Stimulated activated CD4-positive, alpha-beta T cell treated with anti-CD3 and anti-CD28 coated beads, TNF-alpha, amount 100 ng/mL, for 4 hours (primary cell): ENCODE measurements at regions not wholly inside any gene's neighbourhood (a gene's known extent, or its start where the extent isn't known, plus 50 kb on each side); places are given as distances from the start of the nearest gene placed in this dataset.
A peak's percentile ranks its signal among the peaks of the same experiment; 100 is the strongest.
"Not testable (repeated sequence)": the region's sequence is repeated elsewhere in the genome, so short reads cannot be mapped to it uniquely, and the experiment has no call there.

ENCODE experiments used
- DNase-seq, 3 experiments: peaks; one replicate each; pipeline ENCODE4 v3.0.0-alpha.2; 2020; ENCODE audit warnings: low read depth in 3 of 3

DNA sequence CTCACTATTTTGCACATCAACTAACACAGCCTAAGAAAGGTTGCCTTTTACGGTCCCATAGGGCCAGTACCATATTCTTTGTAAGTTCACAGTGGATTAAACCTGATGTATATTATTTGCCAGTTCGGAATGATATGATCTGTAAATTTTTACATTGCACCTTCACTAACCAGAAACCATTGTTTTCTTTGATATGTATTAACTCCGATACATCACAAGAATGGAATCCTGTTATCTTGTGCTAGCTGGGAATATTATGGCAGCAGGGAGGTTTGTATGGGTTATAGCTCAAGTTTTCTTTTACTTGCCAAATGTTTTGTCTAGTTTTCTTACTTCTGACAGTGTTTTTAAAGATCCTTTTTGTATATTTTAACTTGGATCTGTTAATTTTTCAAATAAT, 51.4 kb upstream of the S1PR1 start:
- DNase-seq, result no peak

DNA sequence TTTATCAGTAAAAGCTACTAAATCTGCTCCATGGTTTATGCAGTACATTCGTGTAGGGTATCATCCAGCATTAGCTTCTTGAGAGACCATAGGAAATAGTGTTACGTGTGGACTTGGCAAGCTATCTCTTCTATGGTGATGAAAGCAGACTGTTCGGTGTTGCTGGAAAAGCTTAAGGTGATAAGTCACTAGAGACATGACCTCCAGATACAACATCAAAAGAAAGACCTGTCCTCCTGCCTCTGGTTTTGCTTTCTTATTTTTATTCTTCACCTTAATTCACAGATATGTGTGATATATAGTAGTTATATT, 53.5 kb upstream of the S1PR1 start:
- no peak for DNase-seq

- no peak for DNase-seq
Observed at GRCh38 chr1:101182627-101183387, 54.0 kb upstream of the S1PR1 start.

DNA sequence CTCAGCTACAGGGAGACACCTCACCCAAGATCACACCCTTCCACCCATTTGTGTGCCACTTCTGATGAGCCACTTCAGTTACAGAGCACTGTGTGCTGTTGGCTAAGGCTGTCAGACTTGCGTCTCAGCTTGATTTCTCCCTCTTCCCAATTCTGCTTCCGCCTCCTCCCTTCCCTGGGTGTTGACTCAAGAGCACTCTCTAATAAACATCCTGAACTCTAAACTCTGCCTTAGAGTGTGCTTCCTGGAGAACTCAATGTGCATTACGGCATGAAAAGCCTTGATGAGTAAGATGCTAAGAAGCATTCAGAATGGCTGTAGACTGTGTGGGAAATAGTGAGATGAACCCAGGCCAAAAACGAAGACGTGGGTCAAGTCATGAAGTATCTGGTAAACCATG, 54.9 kb upstream of the S1PR1 start:
- DNase-seq, result no peak

GRCh38 chr1:101178688-101179491, 57.9 kb upstream of the S1PR1 start:
- DNase-seq, result no peak

DNA sequence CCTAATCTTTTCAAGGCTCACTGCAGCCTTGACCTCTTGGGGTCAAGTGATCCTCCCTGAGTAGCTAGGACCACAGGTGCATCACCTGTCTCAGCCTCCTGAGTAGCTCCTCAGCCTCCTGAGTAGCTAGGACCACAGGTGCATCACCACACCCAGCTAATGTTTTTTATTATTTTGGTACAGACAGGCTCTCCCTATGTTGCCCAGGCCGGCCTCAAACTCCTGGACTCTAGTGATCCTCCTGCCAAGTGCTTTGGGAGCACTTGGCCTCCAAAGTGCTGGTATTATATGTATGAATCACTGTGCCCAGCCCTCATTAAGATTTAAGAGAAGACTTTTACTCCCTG, 58.5 kb upstream of the S1PR1 start:
- peak in 1 of 3 experiments; percentile 28 for DNase-seq

DNA sequence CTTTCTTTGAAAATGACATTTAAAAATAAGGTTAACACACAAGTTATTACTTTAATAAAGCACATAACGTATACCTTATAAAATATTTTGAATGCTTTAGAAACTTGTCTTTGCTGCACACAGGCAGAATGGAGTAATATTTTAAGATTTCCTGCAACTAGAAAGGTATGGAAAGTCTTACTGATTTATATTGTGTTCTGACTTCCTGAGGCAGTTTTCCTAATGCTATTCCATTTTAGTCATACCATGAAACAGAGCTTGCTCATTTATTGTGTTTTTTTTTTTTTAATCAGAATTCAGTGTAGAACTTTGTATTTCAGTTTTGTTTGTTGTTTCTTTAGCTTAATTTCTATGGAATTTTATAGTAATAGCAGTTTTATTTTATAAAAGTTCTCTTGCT, 60.9 kb upstream of the S1PR1 start:
- no peak for DNase-seq

- DNase-seq, result no peak
Observed at GRCh38 chr1:101175466-101175865, 61.4 kb upstream of the S1PR1 start.

- no peak for DNase-seq
Observed at GRCh38 chr1:101174722-101175121, 62.1 kb upstream of the S1PR1 start.

DNA sequence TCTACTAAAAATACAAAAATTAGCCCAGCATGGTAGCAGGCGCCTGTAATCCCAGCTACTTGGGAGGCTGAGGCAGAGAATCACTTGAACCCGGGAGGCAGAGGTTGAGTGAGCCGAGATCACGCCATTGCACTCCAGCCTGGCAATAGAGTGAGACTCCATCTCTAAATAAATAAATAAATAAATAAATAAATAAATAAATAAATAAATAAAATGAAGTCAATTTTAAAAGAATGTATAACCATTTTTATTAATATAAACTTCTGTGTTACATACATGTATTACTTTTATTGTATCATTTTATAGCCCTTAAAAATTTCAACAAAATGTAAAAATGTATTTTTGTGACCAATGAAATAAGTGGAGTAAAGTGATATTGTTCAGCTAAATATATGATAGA, 62.5 kb upstream of the S1PR1 start:
- DNase-seq, result not testable (repeated sequence)

DNA sequence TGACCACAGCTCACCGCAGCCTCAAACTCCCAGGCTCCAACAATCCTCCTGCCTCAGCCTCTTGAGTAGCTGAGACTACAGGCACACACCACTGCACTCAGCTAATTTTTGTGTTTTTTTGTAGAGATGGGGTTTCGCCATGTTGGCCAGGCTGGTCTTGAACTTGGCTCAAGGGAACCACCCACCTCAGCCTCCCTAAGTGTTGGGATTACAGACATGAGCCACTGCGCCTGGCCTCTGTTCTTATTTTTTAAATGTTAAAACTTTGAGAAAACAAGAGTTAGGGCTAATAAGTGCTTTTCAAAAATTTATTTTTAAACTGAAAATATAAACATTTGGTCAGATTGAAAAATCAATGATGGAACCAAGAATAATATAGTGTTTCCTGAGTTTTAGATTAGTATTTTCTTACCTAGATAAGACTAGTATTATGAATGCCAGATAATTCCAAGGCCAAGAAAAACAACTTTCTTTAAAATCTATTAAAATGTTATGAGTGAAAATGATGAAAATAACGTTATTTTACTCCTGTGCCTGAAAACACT, 66.2 kb upstream of the S1PR1 start:
- no peak for DNase-seq

DNA sequence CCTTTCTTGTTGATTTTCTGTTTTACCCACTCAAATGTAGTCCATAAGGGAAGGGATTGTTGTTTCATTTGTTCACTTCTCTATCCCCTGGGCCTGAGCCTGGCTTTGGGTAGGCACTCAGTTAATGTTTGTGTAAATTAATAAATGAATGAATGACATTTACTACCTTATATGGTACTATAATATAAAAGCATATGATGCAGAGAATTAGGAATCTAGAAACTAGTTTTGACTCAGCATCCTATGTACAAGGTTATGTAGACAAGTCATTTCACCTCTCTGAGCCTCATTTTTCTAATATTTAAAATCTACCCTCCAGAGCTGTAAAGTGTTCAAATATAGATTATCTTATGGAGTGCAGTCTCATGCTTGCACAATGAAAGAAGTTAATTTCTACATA, 68.9 kb upstream of the S1PR1 start:
- no peak for DNase-seq

GRCh38 chr1:101166583-101167120, 70.2 kb upstream of the S1PR1 start:
- no peak for DNase-seq

DNA sequence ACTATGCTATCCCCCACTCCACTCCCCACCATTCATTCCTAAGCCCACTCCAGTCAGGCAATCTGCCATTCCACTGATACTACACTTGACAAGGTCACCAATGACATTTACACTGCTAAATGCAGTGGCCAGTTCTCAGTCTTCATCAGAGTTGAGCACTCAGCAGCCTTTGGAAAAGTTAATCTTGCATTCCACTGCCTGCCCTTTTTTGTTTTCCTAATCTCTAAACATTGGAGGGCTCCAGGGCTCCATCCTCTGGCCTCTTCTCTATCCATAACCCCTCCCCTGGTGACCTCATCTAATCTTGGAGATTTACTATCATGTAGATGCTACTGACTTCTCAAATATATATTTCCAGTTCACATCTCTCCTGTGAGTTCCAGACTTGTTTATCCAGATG, 70.9 kb upstream of the S1PR1 start:
- no peak for DNase-seq

GRCh38 chr1:101165532-101165931, 71.3 kb upstream of the S1PR1 start:
- no peak for DNase-seq

DNA sequence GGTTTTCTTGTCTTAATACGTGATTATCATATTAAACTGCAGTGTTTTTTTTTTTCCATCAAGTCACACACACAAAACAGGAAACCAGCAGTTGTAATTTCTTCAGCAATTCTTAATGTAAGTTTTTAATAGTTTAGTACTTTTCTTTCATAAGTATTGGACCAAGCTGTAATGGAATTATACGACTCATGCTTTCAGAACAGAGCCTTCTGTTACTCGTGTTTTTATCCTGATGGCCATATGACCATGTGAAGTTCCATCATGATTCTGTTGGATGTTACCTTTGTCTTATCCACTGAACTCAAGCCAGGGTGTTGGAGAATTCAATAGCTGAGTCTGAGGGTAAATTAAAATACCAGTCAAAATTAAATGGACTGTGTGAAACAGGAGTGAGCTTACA, 72.0 kb upstream of the S1PR1 start:
- DNase-seq, result no peak

DNA sequence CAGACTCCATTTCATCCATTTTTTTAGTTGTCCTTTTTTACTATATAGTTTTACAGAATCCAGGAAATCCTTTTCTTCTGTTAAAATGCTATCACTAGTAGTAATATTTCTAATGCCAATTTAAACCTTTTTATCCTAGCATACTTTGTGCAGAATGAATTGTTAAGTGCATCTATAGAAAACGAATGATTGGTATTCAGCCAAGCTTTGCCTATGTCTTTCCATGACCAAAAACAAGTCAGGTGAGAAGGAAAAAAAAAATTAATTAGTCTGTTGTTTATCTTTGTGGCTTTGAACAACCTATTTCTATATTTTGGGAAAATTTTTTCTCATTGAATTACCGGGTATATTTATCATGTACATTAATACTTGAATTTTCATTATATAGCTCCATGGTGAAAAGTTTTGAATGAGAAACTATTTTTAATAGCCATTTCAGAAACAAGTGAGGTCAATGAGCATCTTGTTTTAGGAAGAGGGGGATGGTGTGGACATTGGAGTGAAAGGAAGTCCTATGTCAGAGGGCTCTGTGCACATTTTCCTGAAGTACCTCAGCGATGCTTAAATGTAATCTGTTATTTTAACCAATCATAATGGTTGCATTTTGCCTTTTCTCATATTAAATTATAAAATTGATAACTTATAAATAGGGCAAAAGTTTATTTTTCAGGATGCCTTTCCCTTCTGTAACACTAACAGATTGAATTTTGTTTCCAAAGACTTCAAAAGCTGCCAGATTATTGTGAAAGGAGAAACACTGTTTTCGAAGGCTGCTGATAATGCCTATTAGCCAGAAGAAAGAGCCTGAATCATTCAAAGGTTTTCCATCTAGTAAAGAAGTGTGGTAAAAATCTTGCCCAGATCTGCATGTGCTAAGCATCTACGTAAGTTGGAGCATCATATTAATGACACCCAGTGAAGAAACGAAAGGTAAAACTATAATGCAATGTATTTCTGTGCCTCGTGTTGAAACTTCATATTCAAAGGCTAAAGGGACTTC, 73.8 kb upstream of the S1PR1 start:
- DNase-seq, result no peak

GRCh38 chr1:101162300-101162699, 74.5 kb upstream of the S1PR1 start:
- no peak for DNase-seq

DNA sequence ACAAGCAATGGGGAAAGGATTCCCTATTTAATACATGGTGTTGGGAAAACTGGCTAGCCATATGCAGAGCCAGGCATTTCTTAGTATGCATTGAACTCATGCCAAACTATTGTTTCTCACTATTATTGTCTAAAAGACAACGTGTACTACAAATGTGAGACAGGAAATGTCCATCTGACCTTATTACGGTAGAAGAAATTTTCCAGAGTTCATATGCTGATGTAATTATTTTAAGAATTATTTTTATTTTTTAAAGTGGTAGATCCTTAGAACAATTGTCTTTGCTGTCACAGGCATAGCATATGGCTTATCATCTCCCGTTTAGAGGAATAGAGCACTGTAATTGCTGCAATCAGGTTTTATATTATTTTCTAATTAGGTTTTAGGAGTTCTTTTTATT, 75.2 kb upstream of the S1PR1 start:
- DNase-seq, result no peak

DNA sequence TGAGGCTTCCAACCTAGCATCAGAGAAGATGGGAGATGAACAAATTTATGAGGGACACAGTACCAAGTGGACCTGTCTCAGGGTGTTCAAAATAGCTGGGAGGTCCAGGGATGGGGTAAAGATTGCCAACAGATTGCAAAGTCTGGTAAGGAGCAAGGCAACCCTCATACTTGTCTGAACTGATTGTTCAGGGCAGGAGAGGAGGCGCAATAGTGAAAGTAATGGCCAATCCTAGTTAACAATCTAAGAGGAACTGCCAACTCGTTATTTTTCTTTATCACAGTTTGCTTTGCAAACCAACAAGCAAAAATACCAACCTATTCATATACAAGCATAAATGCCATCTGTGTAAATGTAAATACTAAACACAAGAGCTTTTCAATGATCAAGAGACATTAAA, 78.4 kb upstream of the S1PR1 start:
- no peak for DNase-seq

- no peak for DNase-seq
Observed at GRCh38 chr1:101154547-101154946, 82.3 kb upstream of the S1PR1 start.

GRCh38 chr1:101153692-101154091, 83.1 kb upstream of the S1PR1 start:
- no peak for DNase-seq
